Activated T-cell treated with anti-CD3 and anti-CD28 coated beads, Interleukin-2, amount 50 U/mL, for 48 hours (primary cell): ENCODE measurements at regions not wholly inside any gene's neighbourhood (a gene's known extent, or its start where the extent isn't known, plus 50 kb on each side); places are given as distances from the start of the nearest gene placed in this dataset.
"Not testable (repeated sequence)": the region's sequence is repeated elsewhere in the genome, so short reads cannot be mapped to it uniquely, and the experiment has no call there.

Experiments used
- DNase-seq, 2 experiments: peaks; one replicate each; pipeline ENCODE4 v3.0.0-alpha.2; 2020

GRCh38 chr1:5157175-5157574 lies 502.8 kb downstream of the AJAP1 start:
- DNase-seq, result no peak

GRCh38 chr1:5156416-5157120 lies 502.2 kb downstream of the AJAP1 start:
- DNase-seq, result no peak

GRCh38 chr1:5151511-5151910 lies 497.1 kb downstream of the AJAP1 start:
- DNase-seq, result no peak

- no peak for DNase-seq
These were observed 495.8 kb downstream of the AJAP1 start for GRCh38 chr1:5150191-5150590.

- no peak for DNase-seq
These were observed 493.4 kb downstream of the AJAP1 start for GRCh38 chr1:5147806-5148205.

- DNase-seq, result no peak
These were observed 488.0 kb downstream of the AJAP1 start for GRCh38 chr1:5142389-5142788.

- DNase-seq, result no peak
These were observed 487.3 kb downstream of the AJAP1 start for GRCh38 chr1:5141750-5142149.

- no peak for DNase-seq
These were observed 486.6 kb downstream of the AJAP1 start for GRCh38 chr1:5140962-5141361.

GRCh38 chr1:5140136-5140535 lies 485.7 kb downstream of the AJAP1 start:
- no peak for DNase-seq

GRCh38 chr1:5129746-5130355 lies 475.4 kb downstream of the AJAP1 start:
- DNase-seq, result no peak

- no peak for DNase-seq
These were observed 470.8 kb downstream of the AJAP1 start for GRCh38 chr1:5125208-5125607.

GRCh38 chr1:5120559-5120958 lies 466.1 kb downstream of the AJAP1 start:
- DNase-seq, result no peak

- no peak for DNase-seq
These were observed 465.2 kb downstream of the AJAP1 start for GRCh38 chr1:5119366-5120234.

- DNase-seq, result not testable (repeated sequence)
These were observed 464.4 kb downstream of the AJAP1 start for GRCh38 chr1:5118771-5119170.

- DNase-seq, result not testable (repeated sequence)
These were observed 463.9 kb downstream of the AJAP1 start for GRCh38 chr1:5118292-5118691.

GRCh38 chr1:5111581-5111980 lies 457.2 kb downstream of the AJAP1 start:
- DNase-seq, result no peak

- no peak for DNase-seq
These were observed 456.1 kb downstream of the AJAP1 start for GRCh38 chr1:5110508-5110907.

- no peak for DNase-seq
These were observed 455.2 kb downstream of the AJAP1 start for GRCh38 chr1:5109633-5110032.

- no peak for DNase-seq
These were observed 454.3 kb downstream of the AJAP1 start for GRCh38 chr1:5108740-5109139.

- DNase-seq, result no peak
These were observed 451.3 kb downstream of the AJAP1 start for GRCh38 chr1:5105744-5106143.

- DNase-seq, result no peak
These were observed 445.1 kb downstream of the AJAP1 start for GRCh38 chr1:5099558-5099957.

- no peak for DNase-seq
These were observed 444.6 kb downstream of the AJAP1 start for GRCh38 chr1:5098981-5099385.

GRCh38 chr1:5093042-5093441 lies 438.6 kb downstream of the AJAP1 start:
- no peak for DNase-seq

- DNase-seq, result no peak
These were observed 430.3 kb downstream of the AJAP1 start for GRCh38 chr1:5084676-5085075.
